PC-3 (cell line): ENCODE measurements at regions not wholly inside any gene's neighbourhood (a gene's known extent, or its start where the extent isn't known, plus 50 kb on each side); places are given as distances from the start of the nearest gene placed in this dataset.
"Not testable (repeated sequence)": the region's sequence is repeated elsewhere in the genome, so short reads cannot be mapped to it uniquely, and the experiment has no call there.

ENCODE experiments used
- ATAC-seq: fragments of 200-7000 bp; cut with Tn5 transposase; 2 replicates; pipeline ENCODE4 v1.9.1; 2020; ENCODE audit warnings: mild to moderate bottlenecking, moderate library complexity
- BruUV-seq: library from RNA; stranded (reverse); fragments of 400-500 nt; replicated peaks from 2 replicates; lab custom pipeline; 2021; lab: Mats Ljungman, UMichigan
- CTCF ChIA-PET: fragments of 300-600 bp; sonication (Branson Sonifier 250); formaldehyde crosslinking; loops from one replicate; lab custom pipeline; 2022; ENCODE audit warnings: antibody characterized with exemption; lab: Charles Lee
- POLR2A ChIA-PET: fragments of 300-600 bp; sonication (Branson Sonifier 250); formaldehyde crosslinking; loops from one replicate; lab custom pipeline; 2022; ENCODE audit warnings: antibody characterized with exemption; ENCODE audit not compliant: unreplicated experiment; lab: Charles Lee
- DNase-seq: peaks from one replicate; pipeline ENCODE4 v3.0.0-alpha.2; 2015
- H2AFZ ChIP-seq: fragments of 300-600 bp; sonication (generic); 2 replicates; pipeline ENCODE4 v1.6.0; 2016; ENCODE audit warnings: antibody characterized with exemption, low read length
- H3F3A ChIP-seq: fragments of 300-600 bp; sonication (generic); one replicate; pipeline ENCODE4 v1.6.0; 2017; ENCODE audit warnings: antibody characterized with exemption, low read length, control low read depth, mild to moderate bottlenecking; ENCODE audit not compliant: unreplicated experiment
- H3K27ac ChIP-seq: fragments of 300-600 bp; sonication (generic); 2 replicates; pipeline ENCODE4 v1.5.1; 2016; ENCODE audit warnings: mild to moderate bottlenecking, low read length
- H3K27me3 ChIP-seq: fragments of 300-600 bp; sonication (generic); 2 replicates; pipeline ENCODE4 v1.6.1; 2016; ENCODE audit warnings: low read length, mixed read lengths
- H3K36me3 ChIP-seq: fragments of 300-600 bp; sonication (generic); 2 replicates; pipeline ENCODE4 v1.6.1; 2016; ENCODE audit warnings: low read depth, mixed run types, low read length, mixed read lengths
- H3K4me1 ChIP-seq: fragments of 300-600 bp; sonication (generic); 2 replicates; pipeline ENCODE4 v1.5.1; 2016; ENCODE audit warnings: low read length; ENCODE audit not compliant: insufficient read depth
- H3K4me2 ChIP-seq: fragments of 300-600 bp; sonication (generic); 2 replicates; pipeline ENCODE4 v1.6.0; 2016; ENCODE audit warnings: low read length
- H3K4me3 ChIP-seq: fragments of 300-600 bp; sonication (generic); 2 replicates; pipeline ENCODE4 v1.5.1; 2016; ENCODE audit warnings: mild to moderate bottlenecking, low read length, mixed read lengths
- H3K79me2 ChIP-seq: fragments of 300-600 bp; sonication (generic); 2 replicates; pipeline ENCODE4 v1.6.1; 2017; ENCODE audit warnings: low read length, mixed read lengths
- H3K9ac ChIP-seq: fragments of 300-600 bp; sonication (generic); 2 replicates; pipeline ENCODE4 v1.6.0; 2016; ENCODE audit warnings: mild to moderate bottlenecking, low read length
- H3K9me2 ChIP-seq: fragments of 300-600 bp; sonication (generic); replicated peaks from 2 replicates; pipeline ENCODE4 v1.6.1; 2016; ENCODE audit warnings: mixed run types, low read length, mixed read lengths
- H3K9me3 ChIP-seq: fragments of 300-600 bp; sonication (generic); 2 replicates; pipeline ENCODE4 v1.6.1; 2016; ENCODE audit warnings: low read length, mixed read lengths
- H4K20me1 ChIP-seq: fragments of 300-600 bp; sonication (generic); 2 replicates; pipeline ENCODE4 v1.6.1; 2016; ENCODE audit warnings: low read length, mixed read lengths
- CTCF ChIP-seq: fragments of 300-600 bp; sonication (generic); conservative IDR thresholded peaks from 2 replicates; pipeline ENCODE4 v1.5.1; 2017; ENCODE audit warnings: antibody characterized with exemption, low read depth, mild to moderate bottlenecking, low read length
- EZH2 ChIP-seq: fragments of 300-600 bp; sonication (generic); IDR thresholded peaks from one replicate; pipeline ENCODE4 v1.6.1; 2017; ENCODE audit warnings: antibody characterized with exemption, mild to moderate bottlenecking, low read length; ENCODE audit not compliant: unreplicated experiment
- EZH2phosphoT487 ChIP-seq: fragments of 300-600 bp; sonication (generic); IDR thresholded peaks from 2 replicates; pipeline ENCODE4 v1.6.1; 2018; ENCODE audit warnings: mild to moderate bottlenecking, antibody characterized with exemption, low read length, borderline replicate concordance
- intact Hi-C: fragments of 100-400 bp; cut with micrococcal nuclease; formaldehyde crosslinking; loops from 2 replicates; pipeline ENCODE4 v1.9.0; 2023

- no peak overlapping the region for H3K9ac ChIP-seq
- no peak for ATAC-seq
- H3K4me3 ChIP-seq, result no peak overlapping the region
- ChIA-PET CTCF (no interaction called here), POLR2A (no interaction called here)
- DNase-seq, result no peak
- no peaks in the 10 kb centered on the region for H3K36me3 ChIP-seq
- no peaks in the 10 kb centered on the region for H3K27me3 ChIP-seq
- no peak overlapping the region for H3K27ac ChIP-seq
- no peak for TF ChIP-seq CTCF
- TF ChIP-seq EZH2phosphoT487, result no peak
- TF ChIP-seq EZH2, result no peak
- H3K9me2 ChIP-seq, result no peaks in the 10 kb centered on the region
- no peaks in the 10 kb centered on the region for H3K9me3 ChIP-seq
- no peak overlapping the region for H2AFZ ChIP-seq
- no TSS peak for BruUV-seq
- no peaks in the 10 kb centered on the region for H3K4me1 ChIP-seq
- no peaks in the 10 kb centered on the region for H3F3A ChIP-seq
- intact Hi-C loops, result no loop called here
- H3K4me2 ChIP-seq, result no peak overlapping the region
- H3K79me2 ChIP-seq, result no peaks in the 10 kb centered on the region
- no peaks in the 10 kb centered on the region for H4K20me1 ChIP-seq
These were observed 195.5 kb downstream of the ANKRD30BL start for GRCh38 chr2:131966256-131966655.

GRCh38 chr2:131958019-131958609 is 203.6 kb downstream of the ANKRD30BL start:
- H3K9me2 ChIP-seq, CTCF ChIA-PET, H3K36me3 ChIP-seq, H3K27ac ChIP-seq, H3K79me2 ChIP-seq, H3K4me3 ChIP-seq, H3K4me2 ChIP-seq, POLR2A ChIA-PET, H4K20me1 ChIP-seq, H2AFZ ChIP-seq, ATAC-seq, H3K27me3 ChIP-seq, intact Hi-C loops, H3K9ac ChIP-seq, BruUV-seq, H3F3A ChIP-seq, H3K9me3 ChIP-seq, H3K4me1 ChIP-seq, DNase-seq: not testable (repeated sequence)

DNA sequence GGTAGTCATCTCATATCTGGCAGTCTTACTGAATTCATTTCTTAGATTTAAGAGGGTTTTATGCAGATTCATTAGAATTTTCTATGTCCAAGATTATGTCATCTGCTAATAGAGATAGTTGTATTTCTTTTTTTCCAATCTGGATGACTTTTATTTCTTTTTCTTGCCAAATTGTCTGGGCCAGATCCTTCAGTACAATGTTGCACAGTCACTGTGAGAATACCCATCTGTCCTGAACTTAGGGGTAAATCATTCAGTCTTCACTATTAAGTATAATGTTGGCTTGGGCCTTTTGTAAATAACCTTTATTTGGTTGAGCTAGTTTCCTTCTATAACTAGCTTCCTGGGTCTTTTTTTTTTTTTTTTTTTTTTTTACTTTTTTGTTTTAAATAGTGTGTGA is 213.1 kb downstream of the ANKRD30BL start:
- H3K9me2 ChIP-seq, H3K4me2 ChIP-seq, BruUV-seq, H2AFZ ChIP-seq, ATAC-seq, intact Hi-C loops, CTCF ChIA-PET, H3K4me3 ChIP-seq, H3K27me3 ChIP-seq, H3F3A ChIP-seq, H3K4me1 ChIP-seq, H3K9ac ChIP-seq, H3K27ac ChIP-seq, H3K9me3 ChIP-seq, H3K36me3 ChIP-seq, H3K79me2 ChIP-seq, DNase-seq, H4K20me1 ChIP-seq, POLR2A ChIA-PET: not testable (repeated sequence)

DNA sequence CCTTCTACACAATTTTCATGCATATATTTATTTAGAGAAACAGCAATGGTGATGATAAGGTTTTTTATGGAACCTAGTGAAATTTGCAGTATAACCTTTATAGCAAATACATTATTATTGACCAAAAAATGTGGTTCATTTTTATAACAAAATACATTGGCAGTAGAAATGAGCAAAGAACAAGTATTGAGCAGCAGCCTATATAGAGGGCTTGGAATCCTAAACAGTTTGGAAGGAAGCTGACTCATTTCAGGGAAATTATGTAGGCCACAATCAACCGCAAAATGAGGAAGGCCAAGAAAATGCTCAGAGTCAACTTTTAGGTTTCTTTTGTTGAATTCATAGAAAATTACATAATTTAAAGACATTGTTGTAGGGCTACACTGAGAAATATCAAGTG is 238.5 kb downstream of the ANKRD30BL start:
- H3K9ac ChIP-seq, H3K4me2 ChIP-seq, H3K4me3 ChIP-seq, BruUV-seq, H3F3A ChIP-seq, H3K9me3 ChIP-seq, H3K9me2 ChIP-seq, H3K27me3 ChIP-seq, H2AFZ ChIP-seq, H3K36me3 ChIP-seq, intact Hi-C loops, H3K79me2 ChIP-seq, POLR2A ChIA-PET, H3K27ac ChIP-seq, H4K20me1 ChIP-seq, H3K4me1 ChIP-seq, CTCF ChIA-PET: not testable (repeated sequence)
- peak; percentile 78 for ATAC-seq
- DNase-seq, result peak; percentile 31

GRCh38 chr2:131922854-131923253 is 238.9 kb downstream of the ANKRD30BL start:
- H3K27ac ChIP-seq, H3K4me2 ChIP-seq, H4K20me1 ChIP-seq, H3K36me3 ChIP-seq, H2AFZ ChIP-seq, H3K4me3 ChIP-seq, H3K9me2 ChIP-seq, H3F3A ChIP-seq, H3K79me2 ChIP-seq, POLR2A ChIA-PET, BruUV-seq, H3K27me3 ChIP-seq, ATAC-seq, H3K4me1 ChIP-seq, DNase-seq, H3K9ac ChIP-seq, CTCF ChIA-PET, intact Hi-C loops, H3K9me3 ChIP-seq: not testable (repeated sequence)
